ENCODE measurements at regions not wholly inside any gene's neighbourhood (a gene's known extent, or its start where the extent isn't known, plus 50 kb on each side); places are given as distances from the start of the nearest gene placed in this dataset.

- TF ChIP-seq EZH2 (IDR thresholded peaks at IDR 0.05; ENCODE audit: insufficient read depth, low read length) (no peak), CTCF (IDR thresholded peaks at IDR 0.05; ENCODE audit: insufficient read depth, low read depth, low read length) (no peak)
Observed at GRCh38 chr18:41829647-41830516, 125.2 kb upstream of the PIK3C3 start.
